HG03520 (cell line): ENCODE measurements at regions not wholly inside any gene's neighbourhood (a gene's known extent, or its start where the extent isn't known, plus 50 kb on each side); places are given as distances from the start of the nearest gene placed in this dataset.
"Not testable (repeated sequence)": the region's sequence is repeated elsewhere in the genome, so short reads cannot be mapped to it uniquely, and the experiment has no call there.

Source experiments
- ATAC-seq: cut with Tn5 transposase; IDR thresholded peaks from one replicate; pipeline ENCODE4 v1.9.1; 2021; ENCODE audit warnings: mild to moderate bottlenecking, moderate library complexity; ENCODE audit not compliant: unreplicated experiment

- no peak for ATAC-seq
These were observed 93.8 kb downstream of the GPR63 start for GRCh38 chr6:96743496-96743895.

GRCh38 chr6:96742702-96743101 lies 94.6 kb downstream of the GPR63 start:
- no peak for ATAC-seq

- ATAC-seq: no peak
These were observed 101.9 kb downstream of the GPR63 start for GRCh38 chr6:96735332-96735731.

GRCh38 chr6:96727144-96727543 lies 110.1 kb downstream of the GPR63 start:
- peak; percentile 53 for ATAC-seq

GRCh38 chr6:96725296-96725695 lies 112.0 kb downstream of the GPR63 start:
- no peak for ATAC-seq

- no peak for ATAC-seq
These were observed 112.6 kb downstream of the GPR63 start for GRCh38 chr6:96724641-96725040.

GRCh38 chr6:96723362-96723761 lies 113.9 kb downstream of the GPR63 start:
- ATAC-seq: no peak

- no peak for ATAC-seq
These were observed 116.0 kb downstream of the GPR63 start for GRCh38 chr6:96721227-96721626.

- ATAC-seq: no peak
These were observed 121.1 kb downstream of the GPR63 start for GRCh38 chr6:96716221-96716620.

GRCh38 chr6:96715608-96716007 lies 121.7 kb downstream of the GPR63 start:
- ATAC-seq: no peak

- no peak for ATAC-seq
These were observed 132.6 kb downstream of the GPR63 start for GRCh38 chr6:96704713-96705112.

- ATAC-seq: no peak
These were observed 134.7 kb downstream of the GPR63 start for GRCh38 chr6:96702626-96703025.

- ATAC-seq: no peak
These were observed 136.4 kb downstream of the GPR63 start for GRCh38 chr6:96700915-96701314.

- not testable (repeated sequence) for ATAC-seq
These were observed 131.5 kb downstream of the FHL5 start for GRCh38 chr6:96694429-96694828.

- no peak for ATAC-seq
These were observed 124.2 kb downstream of the FHL5 start for GRCh38 chr6:96687121-96687520.

GRCh38 chr6:96685702-96686101 lies 122.8 kb downstream of the FHL5 start:
- ATAC-seq: no peak

- ATAC-seq: no peak
These were observed 121.0 kb downstream of the FHL5 start for GRCh38 chr6:96683819-96684528.

- ATAC-seq: no peak
These were observed 119.1 kb downstream of the FHL5 start for GRCh38 chr6:96682017-96682416.

GRCh38 chr6:96675597-96675996 lies 112.7 kb downstream of the FHL5 start:
- ATAC-seq: no peak
